Large intestine (tissue), 3 donors: ENCODE measurements at regions not wholly inside any gene's neighbourhood (a gene's known extent, or its start where the extent isn't known, plus 50 kb on each side); places are given as distances from the start of the nearest gene placed in this dataset.

Experiments used
- DNase-seq, 2 donors: peaks; one replicate each; pipeline versions ENCODE4 v3.0.0 to v3.0.0-alpha.2; 2013
- H3K27ac ChIP-seq: one replicate; pipeline ENCODE4 v1.5.1; 2013; ENCODE audit warnings: low read length
- H3K27me3 ChIP-seq: 2 replicates; pipeline ENCODE4 v1.6.1; 2013; ENCODE audit warnings: low read length; ENCODE audit not compliant: control insufficient read depth, insufficient read depth
- H3K36me3 ChIP-seq: 2 replicates; pipeline ENCODE4 v1.6.1; 2013; ENCODE audit warnings: low read length; ENCODE audit not compliant: control insufficient read depth, insufficient read depth
- H3K4me1 ChIP-seq: one replicate; pipeline ENCODE4 v1.6.1; 2013; ENCODE audit warnings: low read length; ENCODE audit not compliant: control insufficient read depth, insufficient read depth
- H3K4me3 ChIP-seq: one replicate; pipeline ENCODE4 v1.5.1; 2013; ENCODE audit warnings: low read length
- H3K9me3 ChIP-seq: one replicate; pipeline ENCODE4 v1.6.1; 2013; ENCODE audit warnings: mild to moderate bottlenecking, low read depth, low read length, moderate library complexity; ENCODE audit not compliant: control insufficient read depth
- WGBS: methylation state at CpG from one replicate; pipeline ENCODE4 v1.1.5; 2013; ENCODE audit warnings: low lambda C conversion rate; ENCODE audit not compliant: insufficient coverage; 5-methylcytosine and 5-hydroxymethylcytosine counted together

DNA sequence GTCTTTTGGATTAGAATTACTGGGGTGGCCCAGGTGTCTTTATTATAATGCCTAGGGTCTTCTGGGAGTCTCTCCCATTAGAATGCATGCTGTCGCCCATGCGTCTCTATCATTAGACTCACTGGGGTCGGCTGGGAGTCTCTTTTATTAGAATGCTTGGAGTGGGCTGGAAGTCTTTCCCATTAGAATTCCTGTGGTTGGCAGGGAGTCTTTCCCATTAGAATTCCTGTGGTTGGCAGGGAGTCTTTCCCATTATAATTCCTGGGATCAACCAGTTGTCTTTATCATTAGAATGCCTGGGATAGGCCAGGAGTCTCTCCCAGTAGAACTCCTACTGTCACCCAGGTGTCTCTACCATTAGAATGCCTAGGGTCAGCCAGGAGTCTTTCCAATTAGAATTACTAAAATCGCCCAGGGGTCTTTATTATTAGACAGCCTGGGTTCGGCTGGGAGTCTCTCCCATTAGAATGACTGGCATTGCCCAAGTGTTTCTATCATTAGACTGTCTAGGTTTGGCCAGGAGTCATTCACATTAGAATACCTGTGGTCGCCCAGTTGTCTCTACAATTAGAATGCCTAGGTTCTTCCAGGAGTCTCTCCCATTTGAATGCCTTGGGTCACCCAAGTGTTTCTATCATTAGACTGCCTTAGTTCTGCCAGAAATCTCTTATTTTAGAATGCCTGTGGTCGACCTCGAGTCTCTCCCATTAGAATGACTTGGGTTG is 1558.5 kb downstream of the UQCRFS1 start:
- H3K9me3 ChIP-seq, result no peaks in the 10 kb centered on the region
- H3K27me3 ChIP-seq, result no peaks in the 10 kb centered on the region
- H3K4me1 ChIP-seq, result no peaks in the 10 kb centered on the region
- H3K36me3 ChIP-seq, result no peaks in the 10 kb centered on the region
- WGBS, result no CpG with 5 or more reads among the region's 8 CpGs
- H3K27ac ChIP-seq, result no peak overlapping the region
- no peak for DNase-seq
- no peak overlapping the region for H3K4me3 ChIP-seq

- Histone ChIP-seq H3K27me3 (no peaks in the 10 kb centered on the region), H3K36me3 (no peaks in the 10 kb centered on the region), H3K4me1 (no peaks in the 10 kb centered on the region), H3K4me3 (no peak overlapping the region), H3K27ac (no peak overlapping the region), H3K9me3 (no peaks in the 10 kb centered on the region)
- no peak for DNase-seq
- no CpG with 5 or more reads among the region's 3 CpGs for WGBS
These were observed 1560.2 kb downstream of the UQCRFS1 start for GRCh38 chr19:27652796-27653195.

DNA sequence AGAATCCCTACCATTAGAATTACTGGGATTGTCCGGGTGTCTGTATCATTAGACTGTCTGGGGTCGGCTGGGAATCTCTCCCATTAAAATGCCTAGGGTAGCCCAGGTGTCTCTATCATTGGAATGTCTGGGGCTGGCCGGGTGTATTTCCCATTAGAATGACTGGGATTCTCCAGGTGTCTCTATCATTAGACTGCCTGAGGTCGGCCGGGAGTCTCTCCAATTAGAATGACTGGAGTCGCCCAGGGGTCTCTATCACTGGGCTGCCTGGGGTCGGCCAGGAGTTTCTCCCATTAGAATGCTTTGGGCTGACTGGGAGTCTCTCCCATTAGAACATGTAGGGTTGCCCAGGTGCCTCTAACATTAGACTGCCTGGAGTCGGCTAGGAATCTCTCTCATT is 1560.7 kb downstream of the UQCRFS1 start:
- Histone ChIP-seq H3K27ac (no peak overlapping the region), H3K4me1 (no peaks in the 10 kb centered on the region), H3K36me3 (no peaks in the 10 kb centered on the region), H3K9me3 (no peaks in the 10 kb centered on the region), H3K4me3 (no peak overlapping the region), H3K27me3 (no peaks in the 10 kb centered on the region)
- no CpG with 5 or more reads among the region's 8 CpGs for WGBS
- DNase-seq, result no peak

- no peak overlapping the region for H3K4me3 ChIP-seq
- no peak overlapping the region for H3K27ac ChIP-seq
- H3K36me3 ChIP-seq, result no peaks in the 10 kb centered on the region
- whole genome bisulfite sequencing, result no CpG with 5 or more reads among the region's 4 CpGs
- H3K9me3 ChIP-seq, result no peaks in the 10 kb centered on the region
- H3K27me3 ChIP-seq, result no peaks in the 10 kb centered on the region
- no peak for DNase-seq
- no peaks in the 10 kb centered on the region for H3K4me1 ChIP-seq
These were observed 1565.5 kb downstream of the UQCRFS1 start for GRCh38 chr19:27647423-27647822.

- no peak for DNase-seq
- WGBS, result no CpG with 5 or more reads among the region's 1 CpG
- Histone ChIP-seq H3K27me3 (no peaks in the 10 kb centered on the region), H3K9me3 (peaks cover 3% of the 10 kb centered on the region), H3K4me3 (no peak overlapping the region), H3K36me3 (no peaks in the 10 kb centered on the region), H3K4me1 (no peaks in the 10 kb centered on the region), H3K27ac (no peak overlapping the region)
These were observed 1577.5 kb downstream of the UQCRFS1 start for GRCh38 chr19:27635401-27635800.

DNA sequence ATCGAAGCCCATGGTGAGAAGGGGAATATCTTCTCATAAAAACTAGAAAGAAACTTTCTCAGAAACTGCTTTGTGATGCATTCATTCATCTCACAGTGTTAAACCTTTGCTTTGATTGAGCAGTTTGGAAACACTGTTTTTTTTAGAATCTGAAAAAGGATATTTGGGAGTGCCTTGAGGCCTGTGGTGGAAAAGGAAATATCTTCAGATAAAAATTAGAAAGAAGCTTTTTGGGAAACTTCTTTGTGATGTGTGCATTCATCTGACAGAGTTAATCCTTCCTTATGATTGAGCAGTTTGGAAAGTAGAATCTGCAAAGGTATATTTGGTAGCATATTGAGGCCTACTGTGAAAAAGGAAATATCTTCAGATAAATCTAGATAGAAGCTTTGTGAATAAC is 1594.9 kb downstream of the UQCRFS1 start:
- Histone ChIP-seq H3K36me3 (no peaks in the 10 kb centered on the region), H3K27me3 (no peaks in the 10 kb centered on the region), H3K4me3 (no peak overlapping the region), H3K9me3 (no peaks in the 10 kb centered on the region), H3K27ac (no peak overlapping the region), H3K4me1 (no peaks in the 10 kb centered on the region)
- WGBS, result 40% methylated on average over 1 of the region's 1 CpG
- DNase-seq, result no peak

GRCh38 chr19:27580906-27581305 is 1632.0 kb downstream of the UQCRFS1 start:
- H3K9me3 ChIP-seq, result no peaks in the 10 kb centered on the region
- H3K27me3 ChIP-seq, result no peaks in the 10 kb centered on the region
- no peaks in the 10 kb centered on the region for H3K36me3 ChIP-seq
- no peaks in the 10 kb centered on the region for H3K4me1 ChIP-seq
- no peak for DNase-seq
- H3K27ac ChIP-seq, result no peak overlapping the region
- H3K4me3 ChIP-seq, result no peak overlapping the region
